ENCODE measurements at regions not wholly inside any gene's neighbourhood (a gene's known extent, or its start where the extent isn't known, plus 50 kb on each side); places are given as distances from the start of the nearest gene placed in this dataset.

DNA sequence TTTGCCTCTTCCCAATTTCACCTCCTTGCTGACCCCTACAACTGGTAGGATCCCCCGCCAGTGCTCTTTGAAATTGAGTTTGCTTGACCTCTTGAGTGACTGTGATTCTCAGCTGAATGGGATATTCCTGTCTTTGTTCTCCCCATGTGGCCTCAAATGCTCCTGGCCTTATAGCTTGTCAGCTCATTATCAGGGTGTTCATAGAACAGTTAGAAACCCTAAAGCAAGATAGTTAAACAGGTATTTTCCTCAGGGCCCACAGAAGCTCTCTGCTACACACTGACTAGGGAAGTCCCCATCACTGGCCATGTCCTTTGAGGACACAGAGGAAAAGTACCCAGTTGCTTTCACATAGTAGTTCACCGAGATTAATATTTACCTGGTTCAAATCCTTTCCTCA lies 211.5 kb upstream of the DTNBP1 start:
- peaks cover under 1% of the 10 kb centered on the region for H3K4me1 ChIP-seq (ENCODE audit: insufficient read depth)
- no peak overlapping the region for H3K4me3 ChIP-seq
- no peaks in the 10 kb centered on the region for H3K36me3 ChIP-seq
- WGBS, 3 donors: 91 to 96% (median 95%) methylated on average over 2 of the region's 2 CpGs
- no peak for DNase-seq
- no peaks in the 10 kb centered on the region for H3K9me3 ChIP-seq
- TF ChIP-seq POLR2A (IDR thresholded peaks at IDR 0.05): no peak
- TF ChIP-seq EP300 (IDR thresholded peaks at IDR 0.05): no peak
- TF ChIP-seq, protein P1, sequence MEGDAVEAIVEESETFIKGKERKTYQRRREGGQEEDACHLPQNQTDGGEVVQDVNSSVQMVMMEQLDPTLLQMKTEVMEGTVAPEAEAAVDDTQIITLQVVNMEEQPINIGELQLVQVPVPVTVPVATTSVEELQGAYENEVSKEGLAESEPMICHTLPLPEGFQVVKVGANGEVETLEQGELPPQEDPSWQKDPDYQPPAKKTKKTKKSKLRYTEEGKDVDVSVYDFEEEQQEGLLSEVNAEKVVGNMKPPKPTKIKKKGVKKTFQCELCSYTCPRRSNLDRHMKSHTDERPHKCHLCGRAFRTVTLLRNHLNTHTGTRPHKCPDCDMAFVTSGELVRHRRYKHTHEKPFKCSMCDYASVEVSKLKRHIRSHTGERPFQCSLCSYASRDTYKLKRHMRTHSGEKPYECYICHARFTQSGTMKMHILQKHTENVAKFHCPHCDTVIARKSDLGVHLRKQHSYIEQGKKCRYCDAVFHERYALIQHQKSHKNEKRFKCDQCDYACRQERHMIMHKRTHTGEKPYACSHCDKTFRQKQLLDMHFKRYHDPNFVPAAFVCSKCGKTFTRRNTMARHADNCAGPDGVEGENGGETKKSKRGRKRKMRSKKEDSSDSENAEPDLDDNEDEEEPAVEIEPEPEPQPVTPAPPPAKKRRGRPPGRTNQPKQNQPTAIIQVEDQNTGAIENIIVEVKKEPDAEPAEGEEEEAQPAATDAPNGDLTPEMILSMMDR (IDR thresholded peaks at IDR 0.05): no peak
- no peaks in the 10 kb centered on the region for H3K27me3 ChIP-seq
- intact Hi-C loops (cut with DNase I): no loop called here
- H3K27ac ChIP-seq: no peak overlapping the region

- Histone ChIP-seq H3K36me3 (no peaks in the 10 kb centered on the region), H3K4me1 (ENCODE audit: insufficient read depth) (no peaks in the 10 kb centered on the region), H3K27ac (no peak overlapping the region), H3K4me3 (no peak overlapping the region), H3K27me3 (no peaks in the 10 kb centered on the region), H3K9me3 (no peaks in the 10 kb centered on the region)
- intact Hi-C loops (cut with DNase I): no loop called here
- 59 to 67% (median 65%) methylated on average over 11 of the region's 11 CpGs for WGBS, 3 donors
- DNase-seq: no peak
- TF ChIP-seq POLR2A (IDR thresholded peaks at IDR 0.05) (no peak), EP300 (IDR thresholded peaks at IDR 0.05) (no peak)
- TF ChIP-seq, protein P1 (IDR thresholded peaks at IDR 0.05): no peak
Measured at GRCh38 chr6:15872241-15873103, 209.6 kb upstream of the DTNBP1 start.

DNA sequence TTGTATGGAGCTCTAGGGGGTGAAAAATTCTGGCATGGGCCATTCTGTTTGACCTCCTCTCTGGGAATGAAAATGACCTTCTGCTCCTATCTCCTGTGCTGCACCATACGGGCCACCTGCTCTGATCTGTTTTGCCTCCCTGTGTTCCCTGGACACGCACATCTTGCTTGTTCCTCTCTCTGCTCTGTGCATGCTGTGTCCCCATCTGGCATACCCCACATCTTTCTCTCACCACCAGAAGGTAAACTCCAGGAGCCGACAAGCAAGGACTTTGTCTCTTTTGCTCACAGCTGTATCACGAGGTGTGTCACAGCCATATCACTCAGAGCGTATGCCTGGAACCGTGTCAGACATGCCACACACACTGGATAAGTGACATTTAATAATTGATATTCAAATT lies 208.4 kb upstream of the DTNBP1 start:
- Histone ChIP-seq H3K36me3 (no peaks in the 10 kb centered on the region), H3K4me3 (no peak overlapping the region), H3K27ac (no peak overlapping the region), H3K9me3 (no peaks in the 10 kb centered on the region), H3K4me1 (ENCODE audit: insufficient read depth) (no peaks in the 10 kb centered on the region), H3K27me3 (no peaks in the 10 kb centered on the region)
- no peak for DNase-seq
- intact Hi-C loops (cut with DNase I): no loop called here
- TF ChIP-seq EP300 (IDR thresholded peaks at IDR 0.05) (no peak), POLR2A (IDR thresholded peaks at IDR 0.05) (no peak)
- TF ChIP-seq, protein P1 (IDR thresholded peaks at IDR 0.05): no peak
- WGBS, 3 donors: 85 to 93% (median 86%) methylated on average over 6 of the region's 6 CpGs

DNA sequence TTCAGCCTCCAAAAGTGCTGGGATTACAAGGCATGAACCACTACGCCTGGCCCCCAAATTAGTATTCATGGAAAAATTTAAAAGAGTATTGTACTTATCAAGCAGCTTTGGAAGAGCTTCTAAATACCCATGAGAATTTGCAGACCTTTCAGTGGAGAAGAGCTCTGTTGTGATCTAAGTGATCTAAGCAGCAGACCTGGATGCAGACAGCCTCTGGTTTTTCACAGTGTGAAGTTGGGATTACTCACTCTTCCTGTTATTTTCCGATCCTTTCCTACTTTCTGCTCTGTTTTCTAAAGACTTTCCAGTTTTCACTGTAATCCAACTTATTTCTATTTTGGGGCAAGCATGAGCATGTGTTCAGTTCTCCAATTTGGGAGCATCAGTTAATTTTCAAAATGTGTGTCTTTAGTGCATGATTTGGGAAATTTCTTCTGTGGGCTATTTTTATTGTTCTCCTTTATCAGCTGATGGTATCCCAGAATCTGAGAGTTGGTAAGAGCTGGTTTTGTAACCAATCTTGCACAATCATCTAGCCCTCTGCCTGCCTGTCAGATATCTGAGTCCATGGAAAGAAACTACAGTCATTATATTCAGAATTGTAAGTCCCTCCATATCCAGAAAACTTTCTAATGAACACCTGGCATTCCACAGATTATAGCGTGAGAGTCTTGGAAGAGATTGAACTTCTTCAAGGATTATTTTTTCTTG lies 207.7 kb upstream of the DTNBP1 start:
- H3K9me3 ChIP-seq: no peaks in the 10 kb centered on the region
- intact Hi-C loops (cut with DNase I): no loop called here
- TF ChIP-seq, protein P1 (IDR thresholded peaks at IDR 0.05): no peak
- TF ChIP-seq POLR2A (IDR thresholded peaks at IDR 0.05): no peak
- TF ChIP-seq EP300 (IDR thresholded peaks at IDR 0.05): no peak
- 51 to 59% (median 51%) methylated on average over 3 of the region's 3 CpGs for WGBS, 3 donors
- no peak overlapping the region for H3K27ac ChIP-seq
- H3K4me3 ChIP-seq: no peak overlapping the region
- no peaks in the 10 kb centered on the region for H3K36me3 ChIP-seq
- DNase-seq: no peak
- no peaks in the 10 kb centered on the region for H3K27me3 ChIP-seq
- no peaks in the 10 kb centered on the region for H3K4me1 ChIP-seq (ENCODE audit: insufficient read depth)

All from ovary (tissue), 7 donors.